HCT116 (cell line): ENCODE measurements at regions not wholly inside any gene's neighbourhood (a gene's known extent, or its start where the extent isn't known, plus 50 kb on each side); places are given as distances from the start of the nearest gene placed in this dataset.

Source experiments
- ATAC-seq: fragments of 200-7000 bp; cut with Tn5 transposase; 2 replicates; pipeline ENCODE4 v1.9.1; 2020; ENCODE audit warnings: mild to moderate bottlenecking, moderate library complexity
- BruUV-seq: library from RNA; stranded (reverse); fragments of 400-500 nt; replicated peaks from 2 replicates; lab custom pipeline; 2021; lab: Mats Ljungman, UMichigan
- CTCF ChIA-PET: fragments of 300-600 bp; sonication (Branson Sonifier 250); formaldehyde crosslinking; loops from one replicate; lab custom pipeline; 2021; ENCODE audit warnings: antibody characterized with exemption; lab: Charles Lee
- POLR2A ChIA-PET: fragments of 300-600, 350-600 bp; sonication (Branson Sonifier 250); formaldehyde crosslinking; loops from one replicate; lab custom pipeline; 2021; ENCODE audit warnings: antibody characterized with exemption; lab: Charles Lee
- RAD21 ChIA-PET, 2 experiments: fragments of 300-600 bp; sonication (Branson Sonifier 250); formaldehyde crosslinking; loops; one replicate each; lab custom pipeline; 2023; ENCODE audit warnings: low total read pairs in 2 of 2; ENCODE audit not compliant: uncharacterized antibody in 2 of 2, unreplicated experiment in 2 of 2, low non-redundant PET in 1 of 2; lab: Charles Lee
- DNase-seq: peaks from one replicate; pipeline ENCODE4 v3.0.0-alpha.2; 2010; ENCODE audit warnings: low read depth, low spot score
- H2AFZ ChIP-seq: fragments of 200-600 bp; shearing (Covaris generic), sonication (generic); 2 replicates; pipeline ENCODE4 v1.6.1; 2017; ENCODE audit warnings: low read depth, mixed run types, mixed read lengths, antibody characterized with exemption, low read length; ENCODE audit not compliant: poor library complexity, severe bottlenecking
- H3K27ac ChIP-seq: 2 replicates; pipeline ENCODE4 v1.5.1; 2012; ENCODE audit warnings: low read depth, low read length
- H3K27me3 ChIP-seq: fragments of 200-600 bp; sonication (generic); 2 replicates; pipeline ENCODE4 v1.6.1; 2016; ENCODE audit warnings: mixed run types, low read length, mixed read lengths; ENCODE audit not compliant: insufficient read depth
- H3K36me3 ChIP-seq, 2 experiments: fragments of 200-500 bp in 1 of 2; fragments of 200-600 bp in 1 of 2; sonication (Bioruptor generic) in 1 of 2; sonication (generic) in 1 of 2; 2 replicates each; pipeline versions ENCODE4 v1.5.1 to v1.6.1; 2014 to 2016; ENCODE audit warnings: low read length in 2 of 2, inconsistent platforms in 1 of 2, mixed read lengths in 1 of 2, mixed run types in 1 of 2; ENCODE audit not compliant: insufficient read depth in 2 of 2, control insufficient read depth in 1 of 2
- H3K4me1 ChIP-seq, 2 experiments: fragments of 200-600 bp in 1 of 2; sonication (generic) in 1 of 2; 2 replicates each; pipeline versions ENCODE4 v1.5.1 to v1.6.1; 2012 to 2017; ENCODE audit warnings: low read length in 2 of 2, inconsistent platforms in 1 of 2, mild to moderate bottlenecking in 1 of 2, mixed read lengths in 1 of 2, mixed run types in 1 of 2, moderate library complexity in 1 of 2; ENCODE audit not compliant: insufficient read depth in 2 of 2, control insufficient read depth in 1 of 2
- H3K4me2 ChIP-seq: fragments of 200-600 bp; sonication (generic); 2 replicates; pipeline ENCODE4 v1.6.1; 2017; ENCODE audit warnings: mixed run types, low read length, mixed read lengths
- H3K4me3 ChIP-seq, 2 experiments: fragments of 200-600 bp in 1 of 2; sonication (generic) in 1 of 2; replicated peaks in 1 of 2; 2 replicates each; pipeline ENCODE4 v1.5.1; 2011 to 2016; ENCODE audit warnings: low read length in 2 of 2, control low read depth in 1 of 2, low read depth in 1 of 2, mild to moderate bottlenecking in 1 of 2, mixed read lengths in 1 of 2, mixed run types in 1 of 2
- H3K79me2 ChIP-seq: fragments of 200-600 bp; sonication (generic); 2 replicates; pipeline ENCODE4 v1.6.1; 2017; ENCODE audit warnings: mild to moderate bottlenecking, mixed run types, low read length, moderate library complexity, mixed read lengths; ENCODE audit not compliant: insufficient read depth
- H3K9ac ChIP-seq: fragments of 200-600 bp; sonication (generic); 2 replicates; pipeline ENCODE4 v1.6.1; 2016; ENCODE audit warnings: low read length, mixed read lengths
- H3K9me2 ChIP-seq: fragments of 200-600 bp; sonication (generic), shearing (Covaris generic); 2 replicates; pipeline ENCODE4 v1.6.1; 2017; ENCODE audit warnings: mixed run types, mild to moderate bottlenecking, moderate library complexity; ENCODE audit not compliant: insufficient read depth
- H3K9me3 ChIP-seq, 2 experiments: fragments of 200-500 bp in 1 of 2; fragments of 200-600 bp in 1 of 2; sonication (Bioruptor generic) in 1 of 2; sonication (generic) in 1 of 2; 2 replicates each; pipeline ENCODE4 v1.6.1; 2014 to 2017; ENCODE audit warnings: low read length in 2 of 2, mixed read lengths in 2 of 2, inconsistent platforms in 1 of 2, low read depth in 1 of 2, mild to moderate bottlenecking in 1 of 2, mixed run types in 1 of 2, moderate library complexity in 1 of 2; ENCODE audit not compliant: control insufficient read depth in 1 of 2, insufficient read depth in 1 of 2
- H4K20me1 ChIP-seq: fragments of 200-600 bp; sonication (generic), shearing (Covaris generic); 2 replicates; pipeline ENCODE4 v1.6.1; 2017; ENCODE audit warnings: mixed run types, mild to moderate bottlenecking, moderate library complexity; ENCODE audit not compliant: insufficient read depth
- CBX3 ChIP-seq: IDR thresholded peaks from 2 replicates; pipeline ENCODE4 v1.6.1; 2012; ENCODE audit warnings: low read depth
- CEBPB ChIP-seq: IDR thresholded peaks from 2 replicates; pipeline ENCODE4 v1.6.1; 2012; ENCODE audit warnings: low read depth
- CTCF ChIP-seq, 3 experiments: fragments of 200-600 bp in 1 of 3; sonication (generic) in 1 of 3; IDR thresholded peaks in 2 of 3; conservative IDR thresholded peaks in 1 of 3; 2 replicates each; pipeline ENCODE4 v1.5.1; 2012 to 2017; ENCODE audit warnings: low read depth in 2 of 3, low read length in 2 of 3, antibody characterized with exemption in 1 of 3, borderline replicate concordance in 1 of 3, control low read depth in 1 of 3, mild to moderate bottlenecking in 1 of 3, mixed read lengths in 1 of 3, mixed run types in 1 of 3, moderate library complexity in 1 of 3; ENCODE audit not compliant: insufficient read depth in 1 of 3
- EGR1 ChIP-seq: IDR thresholded peaks from 2 replicates; pipeline ENCODE4 v1.6.1; 2012; ENCODE audit warnings: low read depth
- ELF1 ChIP-seq: IDR thresholded peaks from 2 replicates; pipeline ENCODE4 v1.6.1; 2012; ENCODE audit warnings: low read depth, borderline replicate concordance
- EZH2 ChIP-seq: fragments of 200-600 bp; sonication (generic); IDR thresholded peaks from 2 replicates; pipeline ENCODE4 v1.6.1; 2017; ENCODE audit warnings: antibody characterized with exemption, mixed run types
- JUND ChIP-seq: IDR thresholded peaks from 2 replicates; pipeline ENCODE4 v1.6.1; 2012
- POLR2A ChIP-seq: IDR thresholded peaks from 2 replicates; pipeline ENCODE4 v1.7.0; 2011; ENCODE audit warnings: borderline replicate concordance; ENCODE audit not compliant: insufficient read depth, insufficient read length; ENCODE audit errors: extremely low read depth
- POLR2AphosphoS5 ChIP-seq: IDR thresholded peaks from 2 replicates; pipeline ENCODE4 v1.6.1; 2011; ENCODE audit warnings: mild to moderate bottlenecking, low read depth, low read length, moderate library complexity
- TCF7L2 ChIP-seq: IDR thresholded peaks from 2 replicates; pipeline ENCODE4 v1.7.0; 2011; ENCODE audit warnings: borderline replicate concordance, inconsistent platforms; ENCODE audit not compliant: insufficient read depth, insufficient read length; ENCODE audit errors: extremely low read depth
- YY1 ChIP-seq: IDR thresholded peaks from 2 replicates; pipeline ENCODE4 v1.6.1; 2011; ENCODE audit warnings: low read length, low read depth, moderate library complexity, mild to moderate bottlenecking; ENCODE audit not compliant: insufficient replicate concordance; ENCODE audit errors: extremely low read depth
- ZFX ChIP-seq: fragments of 450-650 bp; IDR thresholded peaks from 2 replicates; pipeline ENCODE4 v1.6.1; 2017
- ZNF274 ChIP-seq: fragments of 200-500 bp; sonication (Bioruptor generic); IDR thresholded peaks from 2 replicates; pipeline ENCODE4 v1.6.1; 2014; ENCODE audit warnings: mild to moderate bottlenecking, low read depth, low read length, inconsistent platforms
- intact Hi-C: fragments of 100-400 bp; cut with micrococcal nuclease; formaldehyde crosslinking; loops from 2 replicates; pipeline ENCODE4 v1.10.0; 2022

- DNase-seq = no peak
- Histone ChIP-seq H3K9me2 (no peaks in the 10 kb centered on the region), H3K4me1 (no peaks in the 10 kb centered on the region)
- TF ChIP-seq ELF1 (no peak), TCF7L2 (no peak), YY1 (no peak), ZFX (no peak), CEBPB (no peak), POLR2A (no peak), POLR2AphosphoS5 (no peak), JUND (no peak), CBX3 (no peak), EZH2 (no peak), ZNF274 (no peak), EGR1 (no peak), CTCF (IDR thresholded peaks at IDR 0.05 in 2 of 3, conservative IDR thresholded peaks at IDR 0.05 in 1 of 3; ENCODE audit: borderline replicate concordance in 1 of 3, insufficient read depth in 1 of 3, low read depth in 2 of 3, low read length in 2 of 3) (no peak)
- TF ChIP-seq, all 23 proteins: peak for 0
- Histone ChIP-seq H2AFZ (no peak overlapping the region), H3K27me3 (no peaks in the 10 kb centered on the region), H3K9ac (no peak overlapping the region), H3K4me3 (no peak overlapping the region), H3K36me3 (no peaks in the 10 kb centered on the region), H4K20me1 (no peaks in the 10 kb centered on the region), H3K27ac (no peak overlapping the region), H3K4me2 (no peak overlapping the region), H3K9me3 (no peaks in the 10 kb centered on the region), H3K79me2 (no peaks in the 10 kb centered on the region)
- RAD21 ChIA-PET = no interaction called here
- no peak for ATAC-seq
- POLR2A ChIA-PET = no interaction called here
- intact Hi-C loops = no loop called here
- CTCF ChIA-PET = no interaction called here
- no TSS peak for BruUV-seq
These were observed 158.9 kb downstream of the TBXT start for GRCh38 chr6:166008441-166009369.
